Gastroesophageal sphincter (tissue), 4 donors: ENCODE measurements at regions not wholly inside any gene's neighbourhood (a gene's known extent, or its start where the extent isn't known, plus 50 kb on each side); places are given as distances from the start of the nearest gene placed in this dataset.

Source experiments
- ATAC-seq: fragments of 150-250 bp; one replicate; pipeline ENCODE4 v1.9.1; 2016; ENCODE audit warnings: mild to moderate bottlenecking, moderate library complexity
- H3K27ac ChIP-seq, 4 donors: fragments of 200-600 bp; sonication (generic) in 3 of 4; 1 replicate in 3 of 4; 2 replicates in 1 of 4; pipeline ENCODE4 v1.5.1; 2016 to 2019
- H3K27me3 ChIP-seq: fragments of 200-600 bp; sonication (generic); one replicate; pipeline ENCODE4 v1.5.1; 2019
- H3K36me3 ChIP-seq, 2 donors: fragments of 200-600 bp; sonication (generic); one replicate each; pipeline ENCODE4 v1.5.1; 2019; ENCODE audit warnings: control low read depth in 1 of 2
- H3K4me1 ChIP-seq, 3 donors: fragments of 200-600 bp; sonication (generic); 1 replicate in 2 of 3; 2 replicates in 1 of 3; pipeline ENCODE4 v1.5.1; 2016 to 2019; ENCODE audit warnings: control low read depth in 2 of 3
- H3K4me3 ChIP-seq, 2 donors: fragments of 200-600 bp; sonication (generic); one replicate each; pipeline ENCODE4 v1.5.1; 2019; ENCODE audit warnings: mild to moderate bottlenecking in 1 of 2, moderate library complexity in 1 of 2
- H3K9me3 ChIP-seq, 3 donors: fragments of 200-600 bp; sonication (generic); one replicate each; pipeline ENCODE4 v1.5.1; 2017 to 2019; ENCODE audit warnings: control low read depth in 2 of 3
- EP300 ChIP-seq: sonication (generic); formaldehyde crosslinking; IDR thresholded peaks from one replicate; pipeline ENCODE4 v1.6.1; 2017; ENCODE audit warnings: antibody characterized with exemption, mild to moderate bottlenecking
- POLR2A ChIP-seq, 2 donors: fragments of 450-650 bp; IDR thresholded peaks; one replicate each; pipeline ENCODE4 v1.6.1; 2017; ENCODE audit warnings: antibody characterized with exemption in 2 of 2, mild to moderate bottlenecking in 2 of 2, moderate library complexity in 1 of 2
- POLR2AphosphoS5 ChIP-seq: sonication (generic); formaldehyde crosslinking; IDR thresholded peaks from one replicate; pipeline ENCODE4 v1.6.1; 2017; ENCODE audit warnings: antibody characterized with exemption
- WGBS, 2 donors: methylation state at CpG; one replicate each; pipeline ENCODE4 v1.1.5; 2018; ENCODE audit warnings: low coverage in 1 of 2; 5-methylcytosine and 5-hydroxymethylcytosine counted together
- TF ChIP-seq, protein P1 (sequence below), 4 experiments: fragments of 200-600 bp in 2 of 4; fragments of 450-650 bp in 2 of 4; sonication (generic) in 1 of 4; IDR thresholded peaks; one replicate each; pipeline ENCODE4 v1.5.1; 2017 to 2019; ENCODE audit warnings: antibody characterized with exemption in 4 of 4, mild to moderate bottlenecking in 2 of 4, moderate library complexity in 2 of 4

DNA sequence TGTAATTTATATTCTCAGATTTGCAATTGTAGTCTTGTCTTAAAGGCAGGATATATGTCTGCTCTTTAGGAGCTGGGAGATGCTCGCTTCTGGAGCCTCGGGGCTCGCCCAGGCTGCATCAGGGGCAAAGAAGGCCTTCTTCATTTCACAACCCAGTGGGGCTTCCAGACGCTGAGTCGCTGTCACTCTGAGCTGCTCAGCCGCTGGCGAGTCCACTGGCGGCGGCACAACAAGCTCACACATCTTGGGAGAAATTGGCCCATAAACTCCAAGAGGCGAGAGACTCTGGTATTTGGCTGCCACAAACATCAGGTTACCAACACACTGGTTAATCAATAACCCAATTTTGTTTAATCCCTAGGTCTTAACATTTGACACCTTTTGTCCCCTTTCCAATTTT is 216.6 kb downstream of the ATG4C start:
- Histone ChIP-seq H3K9me3 (no peaks in the 10 kb centered on the region), H3K27ac (no peak overlapping the region), H3K36me3 (no peaks in the 10 kb centered on the region), H3K4me3 (no peak overlapping the region), H3K27me3 (peaks cover 49% of the 10 kb centered on the region), H3K4me1 (no peaks in the 10 kb centered on the region)
- no peak for ATAC-seq
- no peak for TF ChIP-seq POLR2AphosphoS5
- TF ChIP-seq POLR2A (IDR thresholded peaks at IDR 0.05), result no peak
- no peak for TF ChIP-seq EP300
- 21 to 48% methylated on average over 9 to 10 of the region's 10 CpGs for WGBS, 2 donors

DNA sequence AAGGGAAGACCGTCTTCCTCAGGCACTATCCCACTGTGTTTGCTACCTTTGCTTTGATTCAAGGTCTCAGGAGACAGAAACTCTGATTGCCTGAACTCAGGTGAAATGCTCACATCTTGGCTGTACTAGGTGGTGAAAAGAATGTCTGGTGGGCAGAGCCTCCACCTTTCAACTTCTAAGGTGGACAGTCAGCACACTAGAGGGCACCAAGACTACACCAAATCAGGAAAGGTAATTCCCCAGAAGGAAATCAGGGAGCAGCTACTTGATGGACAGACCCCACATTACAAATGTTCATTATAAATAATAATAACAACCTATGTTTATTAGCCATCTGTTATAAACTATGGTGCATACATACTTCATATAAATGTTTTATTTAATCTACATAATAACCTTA is 220.9 kb downstream of the ATG4C start:
- WGBS, 2 donors, result 56 to 64% methylated on average over 1 of the region's 1 CpG
- no peak overlapping the region for H3K4me3 ChIP-seq
- no peak overlapping the region for H3K27ac ChIP-seq
- peaks cover 18% of the 10 kb centered on the region for H3K27me3 ChIP-seq
- H3K9me3 ChIP-seq, result no peaks in the 10 kb centered on the region
- no peak for ATAC-seq
- no peaks in the 10 kb centered on the region for H3K36me3 ChIP-seq
- no peaks in the 10 kb centered on the region for H3K4me1 ChIP-seq
- TF ChIP-seq POLR2A (IDR thresholded peaks at IDR 0.05), result no peak
- TF ChIP-seq EP300, result no peak
- no peak for TF ChIP-seq POLR2AphosphoS5
- TF ChIP-seq, protein P1, sequence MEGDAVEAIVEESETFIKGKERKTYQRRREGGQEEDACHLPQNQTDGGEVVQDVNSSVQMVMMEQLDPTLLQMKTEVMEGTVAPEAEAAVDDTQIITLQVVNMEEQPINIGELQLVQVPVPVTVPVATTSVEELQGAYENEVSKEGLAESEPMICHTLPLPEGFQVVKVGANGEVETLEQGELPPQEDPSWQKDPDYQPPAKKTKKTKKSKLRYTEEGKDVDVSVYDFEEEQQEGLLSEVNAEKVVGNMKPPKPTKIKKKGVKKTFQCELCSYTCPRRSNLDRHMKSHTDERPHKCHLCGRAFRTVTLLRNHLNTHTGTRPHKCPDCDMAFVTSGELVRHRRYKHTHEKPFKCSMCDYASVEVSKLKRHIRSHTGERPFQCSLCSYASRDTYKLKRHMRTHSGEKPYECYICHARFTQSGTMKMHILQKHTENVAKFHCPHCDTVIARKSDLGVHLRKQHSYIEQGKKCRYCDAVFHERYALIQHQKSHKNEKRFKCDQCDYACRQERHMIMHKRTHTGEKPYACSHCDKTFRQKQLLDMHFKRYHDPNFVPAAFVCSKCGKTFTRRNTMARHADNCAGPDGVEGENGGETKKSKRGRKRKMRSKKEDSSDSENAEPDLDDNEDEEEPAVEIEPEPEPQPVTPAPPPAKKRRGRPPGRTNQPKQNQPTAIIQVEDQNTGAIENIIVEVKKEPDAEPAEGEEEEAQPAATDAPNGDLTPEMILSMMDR (IDR thresholded peaks at IDR 0.05), result no peak

DNA sequence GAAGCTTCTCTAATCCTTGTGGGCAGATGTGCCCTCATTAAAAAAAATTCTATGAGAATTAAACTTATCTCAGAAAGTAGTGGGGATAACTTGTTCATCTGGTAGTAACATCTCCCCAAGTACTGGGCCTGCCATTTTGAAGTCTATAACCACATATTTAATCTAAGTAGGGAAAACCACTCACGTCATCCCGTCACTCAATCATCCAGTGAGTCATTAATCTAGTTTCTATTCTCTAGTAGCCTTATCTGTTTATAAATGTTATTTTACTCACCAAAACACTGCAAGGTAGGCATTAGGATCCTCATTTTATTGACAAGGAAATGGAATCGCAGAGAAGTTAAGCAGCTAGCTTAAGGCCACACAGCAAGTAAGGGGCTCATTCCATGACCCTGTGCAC is 221.9 kb downstream of the ATG4C start:
- Histone ChIP-seq H3K9me3 (no peaks in the 10 kb centered on the region), H3K27me3 (peaks cover 9% of the 10 kb centered on the region), H3K4me1 (peaks cover 0 to under 1% (median 0%) of the 10 kb centered on the region in 3 donors), H3K36me3 (no peaks in the 10 kb centered on the region), H3K4me3 (no peak overlapping the region), H3K27ac (no peak overlapping the region)
- TF ChIP-seq, protein P1 (IDR thresholded peaks at IDR 0.05), result no peak
- no peak for TF ChIP-seq POLR2AphosphoS5
- TF ChIP-seq POLR2A (IDR thresholded peaks at IDR 0.05), result no peak
- no peak for TF ChIP-seq EP300
- 82 to 90% methylated on average over 3 of the region's 3 CpGs for WGBS, 2 donors
- ATAC-seq, result no peak

DNA sequence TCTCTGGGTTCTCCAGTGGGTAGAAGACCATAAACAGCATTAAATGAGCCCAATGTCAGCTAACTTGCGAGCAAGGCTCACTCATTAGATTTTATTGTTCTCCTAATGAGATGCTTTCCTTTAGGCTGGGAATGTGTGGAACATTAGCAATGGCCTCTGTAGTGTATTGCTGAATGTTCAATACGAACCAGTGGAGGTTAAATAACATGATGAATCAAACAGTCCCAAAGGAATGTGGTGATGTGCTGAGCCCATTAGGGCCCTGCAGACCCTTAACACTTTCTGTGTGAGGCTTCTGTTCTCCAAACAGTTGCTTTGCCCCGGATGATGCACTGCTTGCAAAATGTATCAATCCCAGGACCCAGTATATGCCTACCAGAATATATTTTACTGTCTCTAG is 225.5 kb downstream of the ATG4C start:
- H3K4me3 ChIP-seq, result no peak overlapping the region
- TF ChIP-seq POLR2AphosphoS5 (no peak), POLR2A (IDR thresholded peaks at IDR 0.05) (no peak), EP300 (no peak)
- TF ChIP-seq, protein P1 (IDR thresholded peaks at IDR 0.05), result no peak
- 77 to 95% methylated on average over 2 to 3 of the region's 3 CpGs for WGBS, 2 donors

DNA sequence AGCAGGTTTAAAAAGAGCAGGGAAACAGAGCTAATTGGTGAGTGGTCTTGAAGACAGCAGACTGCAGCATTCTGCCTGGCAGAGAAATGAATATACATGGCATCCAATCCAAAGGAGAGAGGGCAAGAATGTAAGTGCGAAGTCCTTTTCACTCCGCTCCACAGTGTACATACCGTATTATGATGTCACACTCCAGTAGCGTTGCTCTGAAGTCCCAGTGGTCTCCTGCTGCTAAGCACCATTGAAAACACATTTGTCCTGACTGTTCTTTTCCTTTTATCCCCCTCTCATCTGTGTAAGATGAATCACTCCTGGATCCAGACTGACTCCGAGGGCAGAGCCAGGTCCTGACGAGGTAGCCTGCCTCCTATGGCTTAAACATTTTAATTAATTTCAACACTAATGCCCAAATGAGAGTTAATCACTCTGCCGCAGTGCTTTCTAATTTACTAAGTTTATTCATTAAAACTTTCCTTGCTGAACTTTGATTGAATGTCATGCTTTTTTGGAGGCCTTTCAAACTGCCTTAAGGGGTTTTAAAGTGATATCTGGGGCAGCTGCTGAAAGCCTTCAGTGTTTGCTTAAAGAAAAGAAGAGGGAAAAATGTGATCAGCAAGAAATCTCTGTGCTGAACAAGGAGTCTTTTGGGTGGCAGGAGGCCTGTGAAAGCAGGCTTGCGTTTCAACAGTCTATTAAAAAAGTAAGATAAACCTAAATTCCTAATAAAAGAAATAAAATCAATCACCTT is 227.2 kb downstream of the ATG4C start:
- H3K4me1 ChIP-seq, result peaks cover 0 to 19% (median 0%) of the 10 kb centered on the region in 3 donors
- H3K27ac ChIP-seq, result no peak overlapping the region
- no peaks in the 10 kb centered on the region for H3K9me3 ChIP-seq
- no peak for ATAC-seq
- H3K27me3 ChIP-seq, result no peaks in the 10 kb centered on the region
- no peak overlapping the region for H3K4me3 ChIP-seq
- no peaks in the 10 kb centered on the region for H3K36me3 ChIP-seq
- 35 to 52% methylated on average over 6 to 8 of the region's 8 CpGs for WGBS, 2 donors
- no peak for TF ChIP-seq POLR2AphosphoS5
- TF ChIP-seq POLR2A (IDR thresholded peaks at IDR 0.05), result no peak
- TF ChIP-seq, protein P1 (IDR thresholded peaks at IDR 0.05), result no peak
- TF ChIP-seq EP300, result no peak

More for the DNA sequence above, 225.5 kb downstream of the ATG4C start:
- Histone ChIP-seq H3K36me3 (no peaks in the 10 kb centered on the region), H3K4me1 (peaks cover 0 to 19% (median 0%) of the 10 kb centered on the region in 3 donors), H3K27me3 (no peaks in the 10 kb centered on the region), H3K9me3 (no peaks in the 10 kb centered on the region), H3K27ac (no peak overlapping the region)
- ATAC-seq, result no peak
